H9 (cell line): ENCODE measurements at regions not wholly inside any gene's neighbourhood (a gene's known extent, or its start where the extent isn't known, plus 50 kb on each side); places are given as distances from the start of the nearest gene placed in this dataset.

ENCODE experiments used
- DNase-seq: peaks from one replicate; pipeline ENCODE4 v3.0.0-alpha.2; 2017
- H2AFZ ChIP-seq: one replicate; pipeline ENCODE4 v1.6.1; 2013; ENCODE audit warnings: mild to moderate bottlenecking, low read length, control low read depth, moderate library complexity
- H2AK5ac ChIP-seq: 2 replicates; pipeline ENCODE4 v1.6.1; 2013; ENCODE audit warnings: low read length, control low read depth, mixed read lengths; ENCODE audit not compliant: insufficient read length
- H2BK120ac ChIP-seq: one replicate; pipeline ENCODE4 v1.6.1; 2013; ENCODE audit warnings: low read depth, mild to moderate bottlenecking, low read length, control low read depth, inconsistent platforms; ENCODE audit not compliant: poor library complexity, severe bottlenecking
- H2BK12ac ChIP-seq: 2 replicates; pipeline ENCODE4 v1.6.1; 2013; ENCODE audit warnings: low read length, control low read depth, mixed read lengths, low read depth; ENCODE audit not compliant: insufficient read length
- H2BK15ac ChIP-seq: 2 replicates; pipeline ENCODE4 v1.6.1; 2013; ENCODE audit warnings: low read depth, low read length, control low read depth
- H2BK20ac ChIP-seq: one replicate; pipeline ENCODE4 v1.6.1; 2013; ENCODE audit warnings: low read depth, mild to moderate bottlenecking, low read length, control low read depth, inconsistent platforms; ENCODE audit not compliant: poor library complexity, severe bottlenecking
- H2BK5ac ChIP-seq: 2 replicates; pipeline ENCODE4 v1.6.1; 2013; ENCODE audit warnings: low read length, control low read depth, mixed read lengths; ENCODE audit not compliant: insufficient read length
- H3K14ac ChIP-seq: 2 replicates; pipeline ENCODE4 v1.6.1; 2013; ENCODE audit warnings: low read length, control low read depth; ENCODE audit not compliant: insufficient read depth
- H3K18ac ChIP-seq: 2 replicates; pipeline ENCODE4 v1.6.1; 2013; ENCODE audit warnings: low read depth, mild to moderate bottlenecking, mixed read lengths, low read length, control low read depth; ENCODE audit not compliant: insufficient read length
- H3K23ac ChIP-seq: 2 replicates; pipeline ENCODE4 v1.6.1; 2013; ENCODE audit warnings: low read length, control low read depth, mixed read lengths, low read depth; ENCODE audit not compliant: insufficient read length
- H3K23me2 ChIP-seq: 2 replicates; pipeline ENCODE4 v1.6.1; 2013; ENCODE audit warnings: low read depth, mild to moderate bottlenecking, mixed read lengths, low read length, control low read depth; ENCODE audit not compliant: insufficient read length, poor library complexity, severe bottlenecking
- H3K27ac ChIP-seq: 2 replicates; pipeline ENCODE4 v1.5.1; 2013; ENCODE audit warnings: low read length, control low read depth, mixed read lengths, low read depth; ENCODE audit not compliant: insufficient read length
- H3K27me3 ChIP-seq: 2 replicates; pipeline ENCODE4 v1.6.1; 2013; ENCODE audit warnings: low read length, control low read depth, inconsistent platforms; ENCODE audit not compliant: insufficient read depth
- H3K4ac ChIP-seq: 2 replicates; pipeline ENCODE4 v1.6.1; 2013; ENCODE audit warnings: low read depth, mild to moderate bottlenecking, control low read depth, inconsistent platforms, low read length, moderate library complexity
- H3K4me1 ChIP-seq: 2 replicates; pipeline ENCODE4 v1.6.1; 2013; ENCODE audit warnings: low read length, control low read depth, inconsistent platforms; ENCODE audit not compliant: insufficient read depth
- H3K4me2 ChIP-seq: 2 replicates; pipeline ENCODE4 v1.6.1; 2013; ENCODE audit warnings: low read length, control low read depth, mixed read lengths; ENCODE audit not compliant: insufficient read length, insufficient read depth
- H3K56ac ChIP-seq: 2 replicates; pipeline ENCODE4 v1.6.1; 2013; ENCODE audit warnings: low read depth, mild to moderate bottlenecking, mixed read lengths, low read length, control low read depth; ENCODE audit not compliant: insufficient read length
- H3K79me1 ChIP-seq: 2 replicates; pipeline ENCODE4 v1.6.1; 2013; ENCODE audit warnings: low read depth, mild to moderate bottlenecking, moderate library complexity, low read length, control low read depth, inconsistent platforms; ENCODE audit not compliant: insufficient read depth, poor library complexity, severe bottlenecking
- H3K79me2 ChIP-seq: 2 replicates; pipeline ENCODE4 v1.6.1; 2013; ENCODE audit warnings: low read length, control low read depth, inconsistent platforms; ENCODE audit not compliant: insufficient read depth
- H3K9ac ChIP-seq: 2 replicates; pipeline ENCODE4 v1.6.1; 2013; ENCODE audit warnings: low read length, control low read depth, mixed read lengths; ENCODE audit not compliant: insufficient read length; ENCODE audit errors: extremely low read depth
- H3K9me3 ChIP-seq: one replicate; pipeline ENCODE4 v1.6.1; 2013; ENCODE audit warnings: low read depth, low read length, inconsistent platforms; ENCODE audit not compliant: control insufficient read depth
- H3T11ph ChIP-seq: one replicate; pipeline ENCODE4 v1.6.1; 2013; ENCODE audit warnings: mild to moderate bottlenecking, low read length, control low read depth, inconsistent platforms
- H4K20me1 ChIP-seq: one replicate; pipeline ENCODE4 v1.6.1; 2013; ENCODE audit not compliant: control insufficient read depth, insufficient read length, insufficient read depth
- H4K5ac ChIP-seq: 2 replicates; pipeline ENCODE4 v1.6.1; 2013; ENCODE audit warnings: low read depth, mild to moderate bottlenecking, mixed read lengths, low read length, control low read depth; ENCODE audit not compliant: insufficient read length
- H4K8ac ChIP-seq: replicated peaks from 2 replicates; pipeline ENCODE4 v1.6.1; 2013; ENCODE audit warnings: low read length, control low read depth, mixed read lengths, low read depth; ENCODE audit not compliant: insufficient read length
- H4K91ac ChIP-seq: 2 replicates; pipeline ENCODE4 v1.6.1; 2013; ENCODE audit warnings: low read depth, mild to moderate bottlenecking, moderate library complexity, mixed read lengths, low read length, control low read depth; ENCODE audit not compliant: insufficient read length
- H3K27ac Mint-ChIP-seq, 3 experiments: 2 replicates in 2 of 3; 3 replicates in 1 of 3; pipeline ENCODE4 v1.8.0; 2020 to 2021; ENCODE audit warnings: mixed read lengths in 3 of 3, mild to moderate bottlenecking in 1 of 3, moderate library complexity in 1 of 3
- H3K27me3 Mint-ChIP-seq: 2 replicates; pipeline ENCODE4 v1.8.0; 2021; ENCODE audit warnings: low read depth, mild to moderate bottlenecking, moderate library complexity, mixed read lengths
- H3K36me3 Mint-ChIP-seq, 3 experiments: 2 replicates in 2 of 3; 3 replicates in 1 of 3; pipeline ENCODE4 v1.8.0; 2020 to 2021; ENCODE audit warnings: low read depth in 3 of 3, mixed read lengths in 3 of 3; ENCODE audit not compliant: insufficient read depth in 1 of 3
- H3K4me1 Mint-ChIP-seq, 2 experiments: 2 replicates each; pipeline ENCODE4 v1.8.0; 2020; ENCODE audit warnings: mixed read lengths in 2 of 2
- H3K4me3 Mint-ChIP-seq, 2 experiments: 2 replicates in 1 of 2; 3 replicates in 1 of 2; pipeline ENCODE4 v1.8.0; 2020 to 2021; ENCODE audit warnings: mild to moderate bottlenecking in 2 of 2, mixed read lengths in 2 of 2, moderate library complexity in 1 of 2
- H3K9me3 Mint-ChIP-seq, 2 experiments: 2 replicates in 1 of 2; 3 replicates in 1 of 2; pipeline ENCODE4 v1.8.0; 2020; ENCODE audit warnings: mild to moderate bottlenecking in 2 of 2, mixed read lengths in 2 of 2, moderate library complexity in 1 of 2
- WGBS: extraction: QIAGEN DNeasy Blood & Tissue Kit; methylation state at CpG from one replicate; pipeline ENCODE4 v1.1.7; 2013; ENCODE audit warnings: missing lambda C conversion rate, low lambda C conversion rate, mixed read lengths; ENCODE audit not compliant: insufficient read length; ENCODE audit errors: extremely low coverage; 5-methylcytosine and 5-hydroxymethylcytosine counted together
- TF ChIP-seq, protein P1 (sequence below): fragments of 200-600 bp; sonication (generic); conservative IDR thresholded peaks from 3 replicates; pipeline ENCODE4 v1.8.0; 2021; ENCODE audit warnings: antibody characterized with exemption, mild to moderate bottlenecking

DNA sequence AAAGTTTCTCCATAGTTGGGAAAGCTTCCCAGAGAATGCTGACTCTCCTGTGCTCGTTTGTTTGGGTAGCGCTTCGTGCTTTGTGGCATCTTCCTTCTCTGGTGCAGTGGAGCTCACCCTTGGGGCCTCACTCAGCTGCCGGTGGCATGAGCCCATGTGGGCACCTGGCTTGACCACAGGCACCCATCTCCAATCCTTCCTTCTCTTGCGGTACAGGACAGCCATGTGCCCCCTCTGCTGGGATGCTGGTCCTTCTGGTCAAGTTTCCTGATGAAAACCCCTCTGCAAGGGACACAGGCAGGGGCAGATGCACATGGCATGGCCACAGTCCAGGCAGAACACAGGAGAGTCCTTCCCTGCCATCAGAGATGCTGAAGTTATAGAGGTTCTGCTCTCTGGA, 555.9 kb upstream of the HS6ST1 start:
- TF ChIP-seq, protein P1, sequence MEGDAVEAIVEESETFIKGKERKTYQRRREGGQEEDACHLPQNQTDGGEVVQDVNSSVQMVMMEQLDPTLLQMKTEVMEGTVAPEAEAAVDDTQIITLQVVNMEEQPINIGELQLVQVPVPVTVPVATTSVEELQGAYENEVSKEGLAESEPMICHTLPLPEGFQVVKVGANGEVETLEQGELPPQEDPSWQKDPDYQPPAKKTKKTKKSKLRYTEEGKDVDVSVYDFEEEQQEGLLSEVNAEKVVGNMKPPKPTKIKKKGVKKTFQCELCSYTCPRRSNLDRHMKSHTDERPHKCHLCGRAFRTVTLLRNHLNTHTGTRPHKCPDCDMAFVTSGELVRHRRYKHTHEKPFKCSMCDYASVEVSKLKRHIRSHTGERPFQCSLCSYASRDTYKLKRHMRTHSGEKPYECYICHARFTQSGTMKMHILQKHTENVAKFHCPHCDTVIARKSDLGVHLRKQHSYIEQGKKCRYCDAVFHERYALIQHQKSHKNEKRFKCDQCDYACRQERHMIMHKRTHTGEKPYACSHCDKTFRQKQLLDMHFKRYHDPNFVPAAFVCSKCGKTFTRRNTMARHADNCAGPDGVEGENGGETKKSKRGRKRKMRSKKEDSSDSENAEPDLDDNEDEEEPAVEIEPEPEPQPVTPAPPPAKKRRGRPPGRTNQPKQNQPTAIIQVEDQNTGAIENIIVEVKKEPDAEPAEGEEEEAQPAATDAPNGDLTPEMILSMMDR = no peak
- no peak overlapping the region for H3K4me2 ChIP-seq
- no peak overlapping the region for H3K9ac ChIP-seq
- no peak overlapping the region for H2BK120ac ChIP-seq
- H3K4me1 Mint-ChIP-seq = peaks cover 30 to 31% of the 10 kb centered on the region in 2 experiments
- no peak for DNase-seq
- no peak overlapping the region for H2AFZ ChIP-seq
- no peak overlapping the region for H4K91ac ChIP-seq
- H3T11ph ChIP-seq = no peak overlapping the region
- H3K27ac ChIP-seq = no peak overlapping the region
- H3K4ac ChIP-seq = no peak overlapping the region
- H3K27me3 ChIP-seq = no peaks in the 10 kb centered on the region
- H4K8ac ChIP-seq = no peak overlapping the region
- H3K56ac ChIP-seq = no peak overlapping the region
- no peaks in the 10 kb centered on the region for H4K20me1 ChIP-seq
- H2BK12ac ChIP-seq = no peak overlapping the region
- H3K9me3 Mint-ChIP-seq = peaks cover 0 to under 1% of the 10 kb centered on the region in 2 experiments; a peak in 1 of 5 replicates
- H3K18ac ChIP-seq = no peak overlapping the region
- no peak overlapping the region for H3K27ac Mint-ChIP-seq
- H3K4me1 ChIP-seq = peaks cover 3% of the 10 kb centered on the region; the same call in 1 of the 2 replicates
- peaks cover 2% of the 10 kb centered on the region for H3K23me2 ChIP-seq
- no peaks in the 10 kb centered on the region for H3K79me2 ChIP-seq
- no peak overlapping the region for H2AK5ac ChIP-seq
- H3K14ac ChIP-seq = no peak overlapping the region
- no peak overlapping the region for H2BK20ac ChIP-seq
- no peak overlapping the region for H2BK5ac ChIP-seq
- H3K23ac ChIP-seq = no peak overlapping the region
- no peaks in the 10 kb centered on the region for H3K9me3 ChIP-seq
- H3K79me1 ChIP-seq = no peaks in the 10 kb centered on the region
- no peak overlapping the region for H3K4me3 Mint-ChIP-seq
- H4K5ac ChIP-seq = no peak overlapping the region
- no peaks in the 10 kb centered on the region; a peak in 1 of 7 replicates for H3K36me3 Mint-ChIP-seq
- peaks cover 2% of the 10 kb centered on the region; the same call in 1 of the 2 replicates for H3K27me3 Mint-ChIP-seq
- H2BK15ac ChIP-seq = no peak overlapping the region
- no CpG with 5 or more reads among the region's 5 CpGs for WGBS
